HFFc6 (cell line): ENCODE measurements at regions not wholly inside any gene's neighbourhood (a gene's known extent, or its start where the extent isn't known, plus 50 kb on each side); places are given as distances from the start of the nearest gene placed in this dataset.

ENCODE experiments used
- DNase-seq: peaks from one replicate; pipeline ENCODE4 v3.0.0-alpha.2; 2018
- H3K27ac Mint-ChIP-seq: 2 replicates; pipeline ENCODE4 v1.8.0; 2020; ENCODE audit warnings: mild to moderate bottlenecking, mixed read lengths
- H3K27me3 Mint-ChIP-seq: 2 replicates; pipeline ENCODE4 v1.8.0; 2021; ENCODE audit warnings: mild to moderate bottlenecking, moderate library complexity, mixed read lengths; ENCODE audit not compliant: insufficient read depth
- H3K36me3 Mint-ChIP-seq: 2 replicates; pipeline ENCODE4 v1.8.0; 2021; ENCODE audit warnings: low read depth, mixed read lengths
- H3K4me1 Mint-ChIP-seq: 2 replicates; pipeline ENCODE4 v1.8.0; 2020; ENCODE audit warnings: low read depth, mixed read lengths
- H3K4me3 Mint-ChIP-seq: 2 replicates; pipeline ENCODE4 v1.8.0; 2020; ENCODE audit warnings: mild to moderate bottlenecking, moderate library complexity, mixed read lengths
- H3K9me3 Mint-ChIP-seq: 2 replicates; pipeline ENCODE4 v1.8.0; 2020; ENCODE audit warnings: mild to moderate bottlenecking, mixed read lengths
- TF ChIP-seq, protein P1 (sequence below): fragments of 200-600 bp; sonication (generic); IDR thresholded peaks from 2 replicates; pipeline ENCODE4 v1.5.0; 2021; ENCODE audit warnings: antibody characterized with exemption, mild to moderate bottlenecking

DNA sequence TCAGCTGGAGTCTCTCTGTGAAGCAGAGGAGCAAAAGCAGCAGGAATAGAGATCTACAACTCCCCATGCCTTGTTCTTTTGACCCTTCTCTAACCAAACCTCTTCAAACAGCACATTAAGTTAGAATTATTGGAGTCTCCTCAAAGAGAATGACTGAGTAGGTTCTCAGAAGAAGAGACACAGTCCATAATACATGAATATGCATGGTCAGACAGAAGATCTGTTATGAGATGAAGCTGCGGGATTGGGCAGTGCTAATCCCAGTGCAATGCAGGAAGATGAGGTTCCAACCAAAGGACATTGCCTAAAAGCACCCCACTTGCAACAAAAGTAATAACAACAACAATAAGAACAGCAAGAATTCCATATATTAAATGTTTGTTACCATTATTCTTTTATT, 887.9 kb upstream of the TENM4 start:
- H3K27ac Mint-ChIP-seq = no peak overlapping the region
- DNase-seq = no peak
- H3K9me3 Mint-ChIP-seq = peaks cover 19% of the 10 kb centered on the region
- no peak overlapping the region for H3K4me3 Mint-ChIP-seq
- TF ChIP-seq, protein P1, sequence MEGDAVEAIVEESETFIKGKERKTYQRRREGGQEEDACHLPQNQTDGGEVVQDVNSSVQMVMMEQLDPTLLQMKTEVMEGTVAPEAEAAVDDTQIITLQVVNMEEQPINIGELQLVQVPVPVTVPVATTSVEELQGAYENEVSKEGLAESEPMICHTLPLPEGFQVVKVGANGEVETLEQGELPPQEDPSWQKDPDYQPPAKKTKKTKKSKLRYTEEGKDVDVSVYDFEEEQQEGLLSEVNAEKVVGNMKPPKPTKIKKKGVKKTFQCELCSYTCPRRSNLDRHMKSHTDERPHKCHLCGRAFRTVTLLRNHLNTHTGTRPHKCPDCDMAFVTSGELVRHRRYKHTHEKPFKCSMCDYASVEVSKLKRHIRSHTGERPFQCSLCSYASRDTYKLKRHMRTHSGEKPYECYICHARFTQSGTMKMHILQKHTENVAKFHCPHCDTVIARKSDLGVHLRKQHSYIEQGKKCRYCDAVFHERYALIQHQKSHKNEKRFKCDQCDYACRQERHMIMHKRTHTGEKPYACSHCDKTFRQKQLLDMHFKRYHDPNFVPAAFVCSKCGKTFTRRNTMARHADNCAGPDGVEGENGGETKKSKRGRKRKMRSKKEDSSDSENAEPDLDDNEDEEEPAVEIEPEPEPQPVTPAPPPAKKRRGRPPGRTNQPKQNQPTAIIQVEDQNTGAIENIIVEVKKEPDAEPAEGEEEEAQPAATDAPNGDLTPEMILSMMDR = no peak
- H3K36me3 Mint-ChIP-seq = no peaks in the 10 kb centered on the region; the same call in 1 of the 2 replicates
- H3K4me1 Mint-ChIP-seq = no peaks in the 10 kb centered on the region
- H3K27me3 Mint-ChIP-seq = peaks cover 2% of the 10 kb centered on the region

DNA sequence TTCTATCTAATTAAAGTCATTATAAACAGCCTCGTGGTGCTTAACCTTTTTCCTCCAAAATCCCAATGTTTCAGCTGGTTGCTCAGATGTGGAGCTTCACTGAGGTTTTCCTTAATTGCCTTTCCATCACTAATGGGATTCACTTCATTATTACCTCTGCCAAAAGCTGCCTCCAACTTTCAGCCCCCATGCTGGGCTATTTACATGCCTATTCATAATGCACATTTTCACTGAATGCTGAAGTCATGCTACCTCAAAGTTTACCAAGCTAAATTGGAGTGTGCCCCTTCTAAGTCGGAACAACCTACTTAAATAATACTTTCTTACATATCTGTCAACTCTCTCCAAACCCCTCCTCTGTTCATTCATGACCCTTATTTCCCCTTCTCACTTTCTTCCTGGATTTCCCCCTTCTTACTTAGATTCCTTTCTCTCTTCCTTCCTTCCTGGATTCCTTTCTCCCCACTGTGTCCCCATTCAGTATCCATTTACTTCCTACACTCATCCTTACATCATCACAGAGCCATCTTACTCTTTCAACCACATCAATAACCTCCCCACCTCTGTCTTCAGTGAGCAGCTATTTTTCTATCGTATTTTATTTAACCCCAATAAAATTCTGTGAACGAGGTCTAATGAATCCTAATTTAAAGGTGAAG, 887.3 kb upstream of the TENM4 start:
- DNase-seq = no peak
- Mint-ChIP-seq H3K27me3 (peaks cover 2% of the 10 kb centered on the region), H3K27ac (no peak overlapping the region), H3K4me3 (no peak overlapping the region), H3K9me3 (peaks cover 19% of the 10 kb centered on the region), H3K36me3 (no peaks in the 10 kb centered on the region; the same call in 1 of the 2 replicates), H3K4me1 (no peaks in the 10 kb centered on the region)
- TF ChIP-seq, protein P1 = no peak

DNA sequence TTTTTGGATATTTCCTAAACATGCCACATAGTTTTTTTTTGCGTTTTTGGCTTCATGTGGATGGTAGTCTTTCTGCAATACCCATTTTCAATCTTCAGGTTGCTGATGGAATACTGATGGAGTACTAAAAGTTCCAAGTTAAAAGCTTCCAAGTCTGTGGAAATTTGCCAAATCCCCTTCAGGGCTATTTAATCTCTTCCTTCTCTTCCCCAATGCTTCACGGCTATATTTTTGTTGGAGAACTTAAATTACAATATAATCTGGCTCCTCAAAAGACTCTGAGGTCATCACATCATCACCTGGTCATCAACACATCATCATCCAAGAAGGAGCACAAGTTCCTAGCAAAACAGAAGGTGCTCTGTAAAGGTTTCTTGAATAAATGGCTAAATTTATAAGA, 881.0 kb upstream of the TENM4 start:
- Mint-ChIP-seq H3K4me3 (no peak overlapping the region), H3K36me3 (no peaks in the 10 kb centered on the region), H3K27me3 (peaks cover 2% of the 10 kb centered on the region; the same call in 1 of the 2 replicates), H3K4me1 (no peaks in the 10 kb centered on the region), H3K9me3 (peaks cover 6% of the 10 kb centered on the region; the same call in 1 of the 2 replicates), H3K27ac (no peak overlapping the region)
- no peak for DNase-seq
- TF ChIP-seq, protein P1 = no peak

DNA sequence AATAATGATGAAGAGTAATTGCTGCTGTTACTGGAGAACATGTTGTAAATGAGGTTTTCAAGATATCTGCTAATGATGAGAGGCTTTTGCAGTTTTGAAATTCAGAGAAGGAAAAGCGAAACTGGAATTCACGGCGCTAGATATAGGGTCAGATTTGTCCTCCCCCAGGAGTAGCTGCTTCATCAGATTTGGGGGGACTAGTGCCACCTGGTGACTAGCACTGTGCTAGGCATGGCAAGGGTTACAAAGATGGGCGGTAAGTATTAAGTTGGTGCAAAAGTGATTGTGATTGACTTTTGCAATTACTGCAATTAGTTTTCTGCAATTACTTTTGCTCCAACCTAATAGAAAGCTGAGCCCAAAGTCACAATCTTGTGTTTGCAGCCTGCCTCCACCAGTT, 879.9 kb upstream of the TENM4 start:
- Mint-ChIP-seq H3K4me3 (no peak overlapping the region), H3K27ac (no peak overlapping the region), H3K4me1 (no peaks in the 10 kb centered on the region), H3K9me3 (peaks cover 6% of the 10 kb centered on the region; the same call in 1 of the 2 replicates), H3K36me3 (no peaks in the 10 kb centered on the region), H3K27me3 (peaks cover 2% of the 10 kb centered on the region; the same call in 1 of the 2 replicates)
- DNase-seq = no peak
- TF ChIP-seq, protein P1 = no peak

DNA sequence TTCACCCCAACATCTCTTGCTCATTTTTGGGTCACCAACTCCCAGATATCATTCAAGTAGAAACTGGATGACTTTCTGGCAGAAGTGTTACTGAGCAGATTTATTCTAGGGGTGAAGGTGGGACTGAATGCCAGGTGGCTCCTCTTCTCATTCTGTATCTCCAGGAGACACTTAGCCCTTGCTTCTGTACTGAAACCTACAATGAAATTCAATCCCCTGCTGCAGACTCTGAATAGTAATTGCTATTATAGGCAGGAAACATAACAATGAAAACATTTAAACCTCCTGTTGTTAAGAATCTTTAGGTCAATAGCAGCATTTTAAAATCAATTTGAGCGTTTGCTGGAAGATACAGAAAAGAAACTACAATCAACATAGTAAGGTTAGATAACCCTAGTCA, 879.4 kb upstream of the TENM4 start:
- peaks cover 1% of the 10 kb centered on the region; the same call in 1 of the 2 replicates for H3K9me3 Mint-ChIP-seq
- H3K4me3 Mint-ChIP-seq = no peak overlapping the region
- no peaks in the 10 kb centered on the region for H3K4me1 Mint-ChIP-seq
- no peaks in the 10 kb centered on the region; the same call in 1 of the 2 replicates for H3K27me3 Mint-ChIP-seq
- H3K36me3 Mint-ChIP-seq = no peaks in the 10 kb centered on the region
- H3K27ac Mint-ChIP-seq = no peak overlapping the region
- DNase-seq = no peak
- TF ChIP-seq, protein P1 = no peak
